Uterus (tissue), 3 donors: ENCODE measurements at regions not wholly inside any gene's neighbourhood (a gene's known extent, or its start where the extent isn't known, plus 50 kb on each side); places are given as distances from the start of the nearest gene placed in this dataset.

Source experiments
- DNase-seq, 2 donors: peaks; one replicate each; pipeline ENCODE4 v3.0.0-alpha.2; 2019 to 2020
- H3K27ac ChIP-seq, 2 donors: fragments of 200-600 bp; sonication (generic); 1 replicate in 1 of 2; 2 replicates in 1 of 2; pipeline ENCODE4 v1.5.1; 2016 to 2018
- H3K27me3 ChIP-seq, 2 donors: fragments of 200-600 bp; sonication (generic); one replicate each; pipeline ENCODE4 v1.5.1; 2018 to 2019; ENCODE audit warnings: control low read depth in 1 of 2
- H3K36me3 ChIP-seq, 2 donors: fragments of 200-600 bp; sonication (generic); one replicate each; pipeline ENCODE4 v1.5.1; 2019; ENCODE audit warnings: control low read depth in 1 of 2
- H3K4me1 ChIP-seq, 2 donors: fragments of 200-600 bp; sonication (generic); one replicate each; pipeline ENCODE4 v1.5.1; 2018 to 2019; ENCODE audit warnings: control low read depth in 1 of 2
- H3K4me3 ChIP-seq, 2 donors: fragments of 200-600 bp; sonication (generic); 1 replicate in 1 of 2; 2 replicates in 1 of 2; pipeline ENCODE4 v1.5.1; 2018 to 2019; ENCODE audit warnings: mild to moderate bottlenecking in 1 of 2
- H3K9me3 ChIP-seq, 2 donors: fragments of 200-600 bp; sonication (generic); one replicate each; pipeline ENCODE4 v1.5.1; 2019; ENCODE audit warnings: control low read depth in 1 of 2
- CTCF ChIP-seq, 4 experiments: fragments of 200-600 bp in 2 of 4; fragments of 450-650 bp in 2 of 4; sonication (generic) in 2 of 4; IDR thresholded peaks; one replicate each; pipeline ENCODE4 v1.5.1; 2016 to 2019; ENCODE audit warnings: antibody characterized with exemption in 4 of 4, mild to moderate bottlenecking in 2 of 4, moderate library complexity in 1 of 4
- POLR2A ChIP-seq, 2 donors: fragments of 450-650 bp; IDR thresholded peaks; one replicate each; pipeline ENCODE4 v1.6.1; 2016; ENCODE audit warnings: antibody characterized with exemption in 2 of 2, mild to moderate bottlenecking in 1 of 2, moderate library complexity in 1 of 2
- intact Hi-C: fragments of 100-400 bp; cut with DNase I; formaldehyde crosslinking; loops from one replicate; pipeline ENCODE4 v1.15.1; 2023; ENCODE audit warnings: low total_unique reads
- donor health status: DM: yes; HTN: yes; CAD: no.

- Histone ChIP-seq H3K9me3 (no peaks in the 10 kb centered on the region), H3K27me3 (no peaks in the 10 kb centered on the region), H3K4me1 (no peaks in the 10 kb centered on the region), H3K4me3 (no peak overlapping the region), H3K36me3 (no peaks in the 10 kb centered on the region), H3K27ac (no peak overlapping the region)
- intact Hi-C loops = no loop called here
- DNase-seq = no peak
- no peak for TF ChIP-seq POLR2A (IDR thresholded peaks at IDR 0.05)
- no peak for TF ChIP-seq CTCF (IDR thresholded peaks at IDR 0.05)
Measured at GRCh38 chr4:107518076-107518475, 202.0 kb downstream of the PAPSS1 start.

GRCh38 chr4:107512549-107512948, 207.5 kb downstream of the PAPSS1 start:
- H3K4me3 ChIP-seq = no peak overlapping the region
- intact Hi-C loops = no loop called here
- H3K9me3 ChIP-seq = no peaks in the 10 kb centered on the region
- TF ChIP-seq POLR2A (IDR thresholded peaks at IDR 0.05) (no peak), CTCF (IDR thresholded peaks at IDR 0.05) (no peak)
- no peaks in the 10 kb centered on the region for H3K27me3 ChIP-seq
- no peak for DNase-seq
- H3K27ac ChIP-seq = no peak overlapping the region
- no peaks in the 10 kb centered on the region for H3K4me1 ChIP-seq
- H3K36me3 ChIP-seq = no peaks in the 10 kb centered on the region

DNA sequence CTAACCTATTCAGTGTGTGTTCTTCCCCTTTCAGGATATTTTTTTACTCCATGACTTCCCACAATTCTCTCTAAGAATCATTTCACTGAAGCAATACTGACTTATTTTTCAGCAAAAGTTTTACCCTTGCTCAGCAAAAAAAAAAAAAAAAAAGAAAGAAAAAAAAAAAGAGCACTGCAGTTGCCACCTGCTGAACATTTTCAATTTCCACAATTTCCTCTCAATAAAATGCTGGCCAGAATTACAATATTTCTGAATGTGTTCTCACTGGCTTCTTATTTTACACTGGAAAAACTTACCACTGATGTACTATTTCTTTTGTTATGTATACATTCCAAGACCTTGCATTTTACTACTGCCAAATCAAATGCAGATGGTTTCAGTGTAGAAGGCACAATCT, 210.4 kb downstream of the PAPSS1 start:
- Histone ChIP-seq H3K36me3 (no peaks in the 10 kb centered on the region), H3K4me3 (no peak overlapping the region), H3K27me3 (no peaks in the 10 kb centered on the region), H3K4me1 (no peaks in the 10 kb centered on the region), H3K27ac (no peak overlapping the region), H3K9me3 (no peaks in the 10 kb centered on the region)
- DNase-seq = no peak
- intact Hi-C loops = no loop called here
- TF ChIP-seq CTCF (IDR thresholded peaks at IDR 0.05) = no peak
- no peak for TF ChIP-seq POLR2A (IDR thresholded peaks at IDR 0.05)

DNA sequence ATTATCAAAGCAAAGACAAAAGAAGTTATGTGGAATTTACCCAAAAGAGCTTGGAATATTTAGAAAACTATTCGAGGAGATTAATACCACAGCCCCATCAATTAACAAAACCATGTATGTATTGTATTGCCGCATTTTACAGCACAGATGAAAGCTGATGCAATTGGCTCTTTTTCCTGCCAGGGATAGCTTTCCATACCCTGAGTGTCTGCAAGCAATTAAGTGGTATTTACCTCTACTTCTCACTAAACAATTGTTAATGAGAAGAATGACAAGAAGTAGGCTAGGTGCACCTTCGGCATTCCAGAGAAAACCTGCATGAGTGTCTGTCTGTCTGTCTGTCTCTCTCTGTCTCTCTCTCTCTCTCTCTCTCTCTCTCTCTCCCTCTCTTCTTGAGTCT, 219.5 kb downstream of the PAPSS1 start:
- no peaks in the 10 kb centered on the region for H3K4me1 ChIP-seq
- TF ChIP-seq POLR2A (IDR thresholded peaks at IDR 0.05) (no peak), CTCF (IDR thresholded peaks at IDR 0.05) (no peak)
- intact Hi-C loops = no loop called here
- no peaks in the 10 kb centered on the region for H3K9me3 ChIP-seq
- H3K27ac ChIP-seq = no peak overlapping the region
- no peak overlapping the region for H3K4me3 ChIP-seq
- DNase-seq = no peak
- no peaks in the 10 kb centered on the region for H3K27me3 ChIP-seq
- no peaks in the 10 kb centered on the region for H3K36me3 ChIP-seq

DNA sequence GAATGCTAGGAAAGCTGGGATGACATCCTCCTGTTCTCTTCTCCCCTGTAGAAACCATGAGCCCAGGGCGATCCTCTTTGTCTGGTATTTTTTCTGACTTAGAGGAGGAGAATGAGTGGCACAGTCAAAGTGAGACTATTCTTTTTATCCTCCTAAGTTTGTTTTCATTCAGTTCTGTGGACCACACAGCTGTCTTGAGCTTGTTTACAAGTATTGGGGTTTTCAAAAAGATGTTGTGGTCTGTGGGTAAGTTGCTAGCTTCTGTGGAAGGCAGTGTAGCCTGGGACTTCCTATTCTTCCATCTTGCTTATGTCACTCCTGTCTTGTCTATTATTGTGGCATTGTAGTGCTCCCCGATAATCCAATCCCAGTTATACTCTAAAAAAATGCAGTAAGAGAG, 223.0 kb downstream of the PAPSS1 start:
- DNase-seq = no peak
- TF ChIP-seq POLR2A (IDR thresholded peaks at IDR 0.05) = no peak
- TF ChIP-seq CTCF (IDR thresholded peaks at IDR 0.05) = no peak
- intact Hi-C loops = no loop called here
- H3K9me3 ChIP-seq = no peaks in the 10 kb centered on the region
- no peaks in the 10 kb centered on the region for H3K36me3 ChIP-seq
- no peaks in the 10 kb centered on the region for H3K27me3 ChIP-seq
- H3K4me3 ChIP-seq = no peak overlapping the region
- no peak overlapping the region for H3K27ac ChIP-seq
- no peaks in the 10 kb centered on the region for H3K4me1 ChIP-seq
